ENCODE measurements at regions not wholly inside any gene's neighbourhood (a gene's known extent, or its start where the extent isn't known, plus 50 kb on each side); places are given as distances from the start of the nearest gene placed in this dataset.

DNA sequence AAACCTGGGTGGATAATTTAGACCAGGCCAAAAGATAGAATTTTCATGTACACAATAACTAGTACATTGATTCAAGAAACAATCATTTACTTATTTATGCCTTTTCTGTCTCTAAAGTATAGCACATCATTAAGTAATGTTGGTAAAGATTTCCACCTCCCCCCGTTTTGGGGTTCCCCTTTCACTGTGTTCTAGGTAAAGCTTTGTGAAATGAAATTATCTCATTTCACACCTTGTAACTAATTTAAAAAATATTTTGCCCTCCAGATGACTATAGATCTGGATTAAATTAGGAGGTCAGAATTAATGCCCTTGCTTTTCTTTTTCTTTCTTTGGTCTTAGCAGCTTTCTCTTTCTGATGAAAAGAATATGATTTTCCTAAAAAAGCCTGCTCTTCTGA, 328.5 kb upstream of the TBC1D5 start:
- Histone ChIP-seq H3K27ac (ENCODE audit: low read depth, low read length, severe bottlenecking) (no peak overlapping the region), H3K4me3 (ENCODE audit: extremely low read depth, insufficient read depth, low read length, poor library complexity, severe bottlenecking) (no peak overlapping the region), H3K36me3 (ENCODE audit: control insufficient read depth, insufficient read depth, low read length) (no peaks in the 10 kb centered on the region), H3K4me1 (ENCODE audit: control insufficient read depth, insufficient read depth, low read length, poor library complexity, severe bottlenecking) (no peaks in the 10 kb centered on the region), H3K9me3 (ENCODE audit: control insufficient read depth, low read length) (no peaks in the 10 kb centered on the region)
- no CpG with 5 or more reads among the region's 1 CpG for WGBS, 2 experiments (ENCODE audit: insufficient coverage in 2 of 2)

DNA sequence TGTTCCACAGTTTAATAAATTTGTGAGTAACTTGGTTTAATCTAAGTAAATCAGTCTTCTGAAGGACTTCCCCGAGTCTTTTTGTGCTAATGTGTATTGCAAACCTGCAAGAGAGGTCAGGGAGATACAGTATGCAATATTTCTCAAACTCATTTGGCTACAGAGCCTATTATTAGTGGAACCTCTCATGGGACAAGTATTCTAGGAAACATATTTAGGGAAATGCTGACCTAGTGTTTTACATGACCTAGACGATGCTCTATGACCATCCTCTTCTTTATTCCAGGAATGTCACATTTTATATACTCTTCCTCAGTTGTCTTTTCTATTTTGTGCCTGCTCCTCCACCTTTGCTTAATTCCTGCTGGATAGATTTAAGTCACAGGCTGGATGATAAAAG, 327.8 kb upstream of the TBC1D5 start:
- Histone ChIP-seq H3K4me3 (ENCODE audit: extremely low read depth, insufficient read depth, low read length, poor library complexity, severe bottlenecking) (no peak overlapping the region), H3K27ac (ENCODE audit: low read depth, low read length, severe bottlenecking) (no peak overlapping the region), H3K36me3 (ENCODE audit: control insufficient read depth, insufficient read depth, low read length) (no peaks in the 10 kb centered on the region), H3K9me3 (ENCODE audit: control insufficient read depth, low read length) (no peaks in the 10 kb centered on the region), H3K4me1 (ENCODE audit: control insufficient read depth, insufficient read depth, low read length, poor library complexity, severe bottlenecking) (no peaks in the 10 kb centered on the region)
- 100% methylated on average over 1 of the region's 2 CpGs; no CpG with 5 or more reads in 1 of the 2 experiments for WGBS, 2 experiments (ENCODE audit: insufficient coverage in 2 of 2)

GRCh38 chr3:18069568-18069967, 327.1 kb upstream of the TBC1D5 start:
- H3K27ac ChIP-seq (ENCODE audit: low read depth, low read length, severe bottlenecking): no peak overlapping the region
- H3K4me1 ChIP-seq (ENCODE audit: control insufficient read depth, insufficient read depth, low read length, poor library complexity, severe bottlenecking): no peaks in the 10 kb centered on the region
- no peaks in the 10 kb centered on the region for H3K9me3 ChIP-seq (ENCODE audit: control insufficient read depth, low read length)
- no peak overlapping the region for H3K4me3 ChIP-seq (ENCODE audit: extremely low read depth, insufficient read depth, low read length, poor library complexity, severe bottlenecking)
- 100% methylated on average over 1 of the region's 1 CpG; no CpG with 5 or more reads in 1 of the 2 experiments for WGBS, 2 experiments (ENCODE audit: insufficient coverage in 2 of 2)
- H3K36me3 ChIP-seq (ENCODE audit: control insufficient read depth, insufficient read depth, low read length): no peaks in the 10 kb centered on the region

GRCh38 chr3:18066899-18067582, 324.6 kb upstream of the TBC1D5 start:
- Histone ChIP-seq H3K9me3 (ENCODE audit: control insufficient read depth, low read length) (peaks cover 4% of the 10 kb centered on the region), H3K4me1 (ENCODE audit: control insufficient read depth, insufficient read depth, low read length, poor library complexity, severe bottlenecking) (peaks cover 2% of the 10 kb centered on the region), H3K27ac (ENCODE audit: low read depth, low read length, severe bottlenecking) (no peak overlapping the region), H3K4me3 (ENCODE audit: extremely low read depth, insufficient read depth, low read length, poor library complexity, severe bottlenecking) (no peak overlapping the region), H3K36me3 (ENCODE audit: control insufficient read depth, insufficient read depth, low read length) (no peaks in the 10 kb centered on the region)
- 83 to 88% methylated on average over 1 of the region's 3 CpGs for WGBS, 2 experiments (ENCODE audit: insufficient coverage in 2 of 2)

GRCh38 chr3:18064586-18064985, 322.2 kb upstream of the TBC1D5 start:
- H3K4me1 ChIP-seq (ENCODE audit: control insufficient read depth, insufficient read depth, low read length, poor library complexity, severe bottlenecking): peaks cover 3% of the 10 kb centered on the region
- H3K27ac ChIP-seq (ENCODE audit: low read depth, low read length, severe bottlenecking): no peak overlapping the region
- no peak overlapping the region for H3K4me3 ChIP-seq (ENCODE audit: extremely low read depth, insufficient read depth, low read length, poor library complexity, severe bottlenecking)
- H3K36me3 ChIP-seq (ENCODE audit: control insufficient read depth, insufficient read depth, low read length): no peaks in the 10 kb centered on the region
- WGBS, 2 experiments (ENCODE audit: insufficient coverage in 2 of 2): no CpG with 5 or more reads among the region's 1 CpG
- H3K9me3 ChIP-seq (ENCODE audit: control insufficient read depth, low read length): peaks cover 4% of the 10 kb centered on the region

DNA sequence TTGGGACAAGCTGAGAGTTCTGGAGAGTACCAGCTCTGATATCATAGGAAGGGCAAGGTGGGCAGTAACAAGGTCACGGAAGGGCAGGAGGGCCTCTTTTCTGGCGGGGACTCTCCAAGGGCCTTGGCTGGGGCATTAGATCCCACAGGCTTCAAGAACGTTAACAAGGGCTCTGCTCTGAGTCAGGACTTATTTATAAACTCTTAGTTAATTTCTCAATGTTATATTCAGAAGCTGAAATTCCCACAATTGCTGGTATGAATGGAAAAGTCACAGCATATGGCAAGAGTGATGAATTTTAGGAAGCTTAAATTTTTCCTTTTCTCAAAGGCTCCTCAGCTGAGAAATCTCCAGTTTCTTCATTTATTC, 320.2 kb upstream of the TBC1D5 start:
- Histone ChIP-seq H3K4me3 (ENCODE audit: extremely low read depth, insufficient read depth, low read length, poor library complexity, severe bottlenecking) (no peak overlapping the region), H3K4me1 (ENCODE audit: control insufficient read depth, insufficient read depth, low read length, poor library complexity, severe bottlenecking) (peaks cover 3% of the 10 kb centered on the region), H3K27ac (ENCODE audit: low read depth, low read length, severe bottlenecking) (no peak overlapping the region), H3K36me3 (ENCODE audit: control insufficient read depth, insufficient read depth, low read length) (no peaks in the 10 kb centered on the region), H3K9me3 (ENCODE audit: control insufficient read depth, low read length) (peaks cover 4% of the 10 kb centered on the region)
- 80 to 97% methylated on average over 1 to 2 of the region's 3 CpGs for WGBS, 2 experiments (ENCODE audit: insufficient coverage in 2 of 2)

GRCh38 chr3:18061737-18062656, 319.6 kb upstream of the TBC1D5 start:
- Histone ChIP-seq H3K4me3 (ENCODE audit: extremely low read depth, insufficient read depth, low read length, poor library complexity, severe bottlenecking) (no peak overlapping the region), H3K9me3 (ENCODE audit: control insufficient read depth, low read length) (peaks cover 4% of the 10 kb centered on the region), H3K4me1 (ENCODE audit: control insufficient read depth, insufficient read depth, low read length, poor library complexity, severe bottlenecking) (peaks cover 3% of the 10 kb centered on the region), H3K27ac (ENCODE audit: low read depth, low read length, severe bottlenecking) (no peak overlapping the region), H3K36me3 (ENCODE audit: control insufficient read depth, insufficient read depth, low read length) (no peaks in the 10 kb centered on the region)
- 88 to 100% methylated on average over 1 of the region's 1 CpG for WGBS, 2 experiments (ENCODE audit: insufficient coverage in 2 of 2)

GRCh38 chr3:18058666-18059065, 316.2 kb upstream of the TBC1D5 start:
- H3K27ac ChIP-seq (ENCODE audit: low read depth, low read length, severe bottlenecking): no peak overlapping the region
- H3K9me3 ChIP-seq (ENCODE audit: control insufficient read depth, low read length): peaks cover 8% of the 10 kb centered on the region
- WGBS, 2 experiments (ENCODE audit: insufficient coverage in 2 of 2): 80% methylated on average over 1 of the region's 2 CpGs; no CpG with 5 or more reads in 1 of the 2 experiments
- no peaks in the 10 kb centered on the region for H3K36me3 ChIP-seq (ENCODE audit: control insufficient read depth, insufficient read depth, low read length)
- H3K4me1 ChIP-seq (ENCODE audit: control insufficient read depth, insufficient read depth, low read length, poor library complexity, severe bottlenecking): peaks cover 3% of the 10 kb centered on the region
- H3K4me3 ChIP-seq (ENCODE audit: extremely low read depth, insufficient read depth, low read length, poor library complexity, severe bottlenecking): no peak overlapping the region

DNA sequence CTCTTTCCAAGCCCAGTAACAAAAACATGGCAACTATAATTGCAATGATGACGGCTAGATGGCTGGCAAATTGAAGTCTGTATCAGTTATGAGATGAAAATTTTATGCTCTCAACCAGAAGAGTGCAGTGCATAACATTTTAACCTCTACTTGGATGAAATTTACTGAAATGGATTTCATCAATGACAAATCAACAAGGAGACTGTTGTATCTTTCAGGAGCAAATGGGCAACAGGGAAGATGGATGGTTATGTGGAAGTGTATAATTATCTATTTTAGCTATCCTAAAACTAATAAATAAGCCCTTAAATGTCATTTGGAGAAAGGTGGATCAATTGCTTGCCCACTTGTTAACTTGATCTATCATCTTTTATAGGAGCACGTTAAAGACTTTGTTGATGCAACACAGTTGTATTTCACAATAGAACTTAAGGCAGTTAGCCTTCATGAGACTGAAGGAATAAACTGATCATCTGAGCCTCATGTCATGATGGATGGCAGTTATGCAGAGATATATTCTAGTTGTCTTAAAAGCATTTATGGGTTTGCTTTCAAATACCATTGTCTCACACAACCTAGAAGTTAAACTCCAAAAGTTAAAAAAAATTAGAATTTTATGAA, 315.1 kb upstream of the TBC1D5 start:
- Histone ChIP-seq H3K36me3 (ENCODE audit: control insufficient read depth, insufficient read depth, low read length) (no peaks in the 10 kb centered on the region), H3K9me3 (ENCODE audit: control insufficient read depth, low read length) (peaks cover 7% of the 10 kb centered on the region), H3K27ac (ENCODE audit: low read depth, low read length, severe bottlenecking) (no peak overlapping the region), H3K4me3 (ENCODE audit: extremely low read depth, insufficient read depth, low read length, poor library complexity, severe bottlenecking) (no peak overlapping the region), H3K4me1 (ENCODE audit: control insufficient read depth, insufficient read depth, low read length, poor library complexity, severe bottlenecking) (peaks cover 3% of the 10 kb centered on the region)
- no CpG with 5 or more reads among the region's 2 CpGs for WGBS, 2 experiments (ENCODE audit: insufficient coverage in 2 of 2)

GRCh38 chr3:18054625-18055024, 312.2 kb upstream of the TBC1D5 start:
- Histone ChIP-seq H3K9me3 (ENCODE audit: control insufficient read depth, low read length) (peaks cover 7% of the 10 kb centered on the region), H3K27ac (ENCODE audit: low read depth, low read length, severe bottlenecking) (no peak overlapping the region), H3K4me3 (ENCODE audit: extremely low read depth, insufficient read depth, low read length, poor library complexity, severe bottlenecking) (no peak overlapping the region), H3K4me1 (ENCODE audit: control insufficient read depth, insufficient read depth, low read length, poor library complexity, severe bottlenecking) (no peaks in the 10 kb centered on the region), H3K36me3 (ENCODE audit: control insufficient read depth, insufficient read depth, low read length) (no peaks in the 10 kb centered on the region)
- 80% methylated on average over 1 of the region's 1 CpG; no CpG with 5 or more reads in 1 of the 2 experiments for WGBS, 2 experiments (ENCODE audit: insufficient coverage in 2 of 2)

Data from mesodermal cell (in vitro differentiated cells).